KOPT-K1 (cell line): ENCODE measurements at regions not wholly inside any gene's neighbourhood (a gene's known extent, or its start where the extent isn't known, plus 50 kb on each side); places are given as distances from the start of the nearest gene placed in this dataset.

Experiments used
- H3K27ac ChIP-seq: fragments of 200-600 bp; sonication (generic); 2 replicates; pipeline ENCODE4 v1.5.1; 2016; ENCODE audit warnings: antibody characterized with exemption, mild to moderate bottlenecking, low read depth, low read length; ENCODE audit not compliant: poor library complexity, severe bottlenecking
- H3K36me3 ChIP-seq: fragments of 200-600 bp; sonication (generic); 2 replicates; pipeline ENCODE4 v1.5.1; 2017; ENCODE audit warnings: antibody characterized with exemption, mild to moderate bottlenecking, low read length, moderate library complexity; ENCODE audit not compliant: insufficient read depth
- H3K9me3 ChIP-seq: fragments of 200-600 bp; sonication (generic); 2 replicates; pipeline ENCODE4 v1.5.1; 2017; ENCODE audit warnings: antibody characterized with exemption, low read length, mild to moderate bottlenecking; ENCODE audit not compliant: insufficient read depth, poor library complexity, severe bottlenecking

- no peaks in the 10 kb centered on the region for H3K36me3 ChIP-seq
- no peak overlapping the region for H3K27ac ChIP-seq
- H3K9me3 ChIP-seq: no peaks in the 10 kb centered on the region
These were observed 219.6 kb downstream of the ENC1 start for GRCh38 chr5:74420947-74421346.

GRCh38 chr5:74420220-74420619, 220.3 kb downstream of the ENC1 start:
- Histone ChIP-seq H3K9me3 (no peaks in the 10 kb centered on the region), H3K27ac (no peak overlapping the region), H3K36me3 (no peaks in the 10 kb centered on the region)

- Histone ChIP-seq H3K27ac (no peak overlapping the region), H3K36me3 (no peaks in the 10 kb centered on the region), H3K9me3 (no peaks in the 10 kb centered on the region)
These were observed 221.1 kb downstream of the ENC1 start for GRCh38 chr5:74419468-74419867.

- Histone ChIP-seq H3K27ac (no peak overlapping the region), H3K9me3 (no peaks in the 10 kb centered on the region), H3K36me3 (no peaks in the 10 kb centered on the region)
These were observed 221.8 kb downstream of the ENC1 start for GRCh38 chr5:74418709-74419108.

- Histone ChIP-seq H3K9me3 (no peaks in the 10 kb centered on the region), H3K27ac (no peak overlapping the region), H3K36me3 (no peaks in the 10 kb centered on the region)
These were observed 222.3 kb downstream of the ENC1 start for GRCh38 chr5:74418261-74418660.

- Histone ChIP-seq H3K9me3 (no peaks in the 10 kb centered on the region), H3K27ac (no peak overlapping the region), H3K36me3 (no peaks in the 10 kb centered on the region)
These were observed 224.8 kb downstream of the ENC1 start for GRCh38 chr5:74415695-74416102.

GRCh38 chr5:74414228-74414627, 226.3 kb downstream of the ENC1 start:
- no peak overlapping the region for H3K27ac ChIP-seq
- H3K36me3 ChIP-seq: no peaks in the 10 kb centered on the region
- H3K9me3 ChIP-seq: no peaks in the 10 kb centered on the region

GRCh38 chr5:74413403-74414048, 227.0 kb downstream of the ENC1 start:
- Histone ChIP-seq H3K9me3 (no peaks in the 10 kb centered on the region), H3K36me3 (no peaks in the 10 kb centered on the region), H3K27ac (no peak overlapping the region)

GRCh38 chr5:74412066-74412465, 228.5 kb downstream of the ENC1 start:
- no peak overlapping the region for H3K27ac ChIP-seq
- no peaks in the 10 kb centered on the region for H3K36me3 ChIP-seq
- H3K9me3 ChIP-seq: no peaks in the 10 kb centered on the region

GRCh38 chr5:74409712-74410111, 230.8 kb downstream of the ENC1 start:
- Histone ChIP-seq H3K27ac (no peak overlapping the region), H3K36me3 (no peaks in the 10 kb centered on the region), H3K9me3 (no peaks in the 10 kb centered on the region)

- no peak overlapping the region for H3K27ac ChIP-seq
- no peaks in the 10 kb centered on the region for H3K9me3 ChIP-seq
- H3K36me3 ChIP-seq: no peaks in the 10 kb centered on the region
These were observed 231.3 kb downstream of the ENC1 start for GRCh38 chr5:74409166-74409706.

GRCh38 chr5:74408150-74409043, 232.1 kb downstream of the ENC1 start:
- H3K9me3 ChIP-seq: no peaks in the 10 kb centered on the region
- no peak overlapping the region for H3K27ac ChIP-seq
- H3K36me3 ChIP-seq: no peaks in the 10 kb centered on the region

GRCh38 chr5:74407701-74408100, 232.8 kb downstream of the ENC1 start:
- no peaks in the 10 kb centered on the region for H3K36me3 ChIP-seq
- H3K9me3 ChIP-seq: no peaks in the 10 kb centered on the region
- H3K27ac ChIP-seq: no peak overlapping the region

- no peaks in the 10 kb centered on the region for H3K9me3 ChIP-seq
- no peak overlapping the region for H3K27ac ChIP-seq
- no peaks in the 10 kb centered on the region for H3K36me3 ChIP-seq
These were observed 233.7 kb downstream of the ENC1 start for GRCh38 chr5:74406844-74407243.

GRCh38 chr5:74405593-74405992, 234.9 kb downstream of the ENC1 start:
- no peak overlapping the region for H3K27ac ChIP-seq
- no peaks in the 10 kb centered on the region for H3K9me3 ChIP-seq

More at GRCh38 chr5:74405593-74405992, 234.9 kb downstream of the ENC1 start:
- H3K36me3 ChIP-seq: no peaks in the 10 kb centered on the region
